ENCODE measurements at regions not wholly inside any gene's neighbourhood (a gene's known extent, or its start where the extent isn't known, plus 50 kb on each side); places are given as distances from the start of the nearest gene placed in this dataset.
"Not testable (repeated sequence)": the region's sequence is repeated elsewhere in the genome, so short reads cannot be mapped to it uniquely, and the experiment has no call there.

GRCh38 chr11:33970984-33971466 lies 79.1 kb upstream of the LMO2 start:
- DNase-seq, result peak; percentile 52

GRCh38 chr11:33967451-33967850 lies 75.6 kb upstream of the LMO2 start:
- DNase-seq, result no peak

GRCh38 chr11:33965032-33965431 lies 73.2 kb upstream of the LMO2 start:
- DNase-seq, result no peak

GRCh38 chr11:33959855-33960400 lies 68.1 kb upstream of the LMO2 start:
- DNase-seq, result no peak

GRCh38 chr11:33957304-33957917 lies 65.5 kb upstream of the LMO2 start:
- DNase-seq, result no peak

- no peak for DNase-seq
Measured at GRCh38 chr11:33956611-33957010, 64.7 kb upstream of the LMO2 start.

- no peak for DNase-seq
Measured at GRCh38 chr11:33953289-33953688, 61.4 kb upstream of the LMO2 start.

- DNase-seq, result no peak
Measured at GRCh38 chr11:33952805-33953204, 60.9 kb upstream of the LMO2 start.

GRCh38 chr11:33949252-33949913 lies 57.5 kb upstream of the LMO2 start:
- DNase-seq, result peak; percentile 9

- DNase-seq, result no peak
Measured at GRCh38 chr11:33948494-33948893, 56.6 kb upstream of the LMO2 start.

GRCh38 chr11:33947918-33948317 lies 56.0 kb upstream of the LMO2 start:
- DNase-seq, result not testable (repeated sequence)

GRCh38 chr11:33946930-33947329 lies 55.1 kb upstream of the LMO2 start:
- no peak for DNase-seq

- DNase-seq, result no peak
Measured at GRCh38 chr11:33945481-33946268, 53.8 kb upstream of the LMO2 start.

GRCh38 chr11:33944693-33945424 lies 53.0 kb upstream of the LMO2 start:
- DNase-seq, result no peak

- no peak for DNase-seq
Measured at GRCh38 chr11:33944345-33944692, 52.4 kb upstream of the LMO2 start.

- DNase-seq, result no peak
Measured at GRCh38 chr11:33942954-33943353, 51.1 kb upstream of the LMO2 start.

GRCh38 chr11:33941637-33942160 lies 49.8 kb upstream of the LMO2 start:
- no peak for DNase-seq
